MM.1S (cell line): ENCODE measurements at regions not wholly inside any gene's neighbourhood (a gene's known extent, or its start where the extent isn't known, plus 50 kb on each side); places are given as distances from the start of the nearest gene placed in this dataset.

Experiments used
- DNase-seq: peaks from one replicate; pipeline ENCODE4 v3.0.0-alpha.2; 2015
- H2AFZ ChIP-seq: fragments of 300-600 bp; sonication (generic); 2 replicates; pipeline ENCODE4 v1.6.0; 2016; ENCODE audit warnings: antibody characterized with exemption, low read length
- H3F3A ChIP-seq: fragments of 300-600 bp; sonication (generic); 2 replicates; pipeline ENCODE4 v1.6.1; 2016; ENCODE audit warnings: mild to moderate bottlenecking, antibody characterized with exemption, low read length, moderate library complexity, mixed read lengths; ENCODE audit not compliant: insufficient read depth
- H3K27ac ChIP-seq: fragments of 300-600 bp; sonication (generic); 2 replicates; pipeline ENCODE4 v1.5.1; 2016; ENCODE audit warnings: mild to moderate bottlenecking, low read length
- H3K27me3 ChIP-seq: fragments of 300-600 bp; sonication (generic); replicated peaks from 2 replicates; pipeline ENCODE4 v1.6.0; 2016; ENCODE audit warnings: low read length; ENCODE audit not compliant: insufficient read depth
- H3K36me3 ChIP-seq: fragments of 300-600 bp; sonication (generic); replicated peaks from 2 replicates; pipeline ENCODE4 v1.6.1; 2016; ENCODE audit warnings: mild to moderate bottlenecking, low read length, mixed read lengths; ENCODE audit not compliant: insufficient read depth
- H3K4me1 ChIP-seq: fragments of 300-600 bp; sonication (generic); 2 replicates; pipeline ENCODE4 v1.6.1; 2016; ENCODE audit warnings: low read length, mixed read lengths
- H3K4me2 ChIP-seq: fragments of 300-600 bp; sonication (generic); 2 replicates; pipeline ENCODE4 v1.6.0; 2016; ENCODE audit warnings: low read depth, low read length
- H3K4me3 ChIP-seq: fragments of 300-600 bp; sonication (generic); 2 replicates; pipeline ENCODE4 v1.5.1; 2016; ENCODE audit warnings: low read length, mixed read lengths
- H3K79me2 ChIP-seq: fragments of 300-600 bp; sonication (generic); 2 replicates; pipeline ENCODE4 v1.6.1; 2016; ENCODE audit warnings: mixed run types, low read length, mixed read lengths
- H3K9ac ChIP-seq: fragments of 300-600 bp; sonication (generic); 2 replicates; pipeline ENCODE4 v1.6.1; 2016; ENCODE audit warnings: low read length, mixed read lengths
- H3K9me2 ChIP-seq: fragments of 300-600 bp; sonication (generic); replicated peaks from 2 replicates; pipeline ENCODE4 v1.6.1; 2016; ENCODE audit warnings: mild to moderate bottlenecking, low read length, mixed read lengths; ENCODE audit not compliant: insufficient read depth
- H3K9me3 ChIP-seq: fragments of 300-600 bp; sonication (generic); replicated peaks from 2 replicates; pipeline ENCODE4 v1.6.1; 2016; ENCODE audit warnings: mild to moderate bottlenecking, low read length, mixed read lengths; ENCODE audit not compliant: insufficient read depth
- H4K20me1 ChIP-seq: fragments of 300-600 bp; sonication (generic); 2 replicates; pipeline ENCODE4 v1.6.1; 2016; ENCODE audit warnings: mild to moderate bottlenecking, low read length, moderate library complexity, mixed read lengths; ENCODE audit not compliant: insufficient read depth
- CTCF ChIP-seq: fragments of 300-600 bp; sonication (generic); IDR thresholded peaks from 2 replicates; pipeline ENCODE4 v1.5.1; 2016; ENCODE audit warnings: antibody characterized with exemption, low read length, mixed read lengths
- EZH2 ChIP-seq: fragments of 300-600 bp; sonication (generic); optimal IDR thresholded peaks from 2 replicates; pipeline ENCODE3; 2017; ENCODE audit warnings: low read depth, mild to moderate bottlenecking, antibody characterized with exemption, low read length, mixed read lengths
- EZH2phosphoT487 ChIP-seq: fragments of 300-600 bp; sonication (generic); IDR thresholded peaks from 2 replicates; pipeline ENCODE4 v1.6.1; 2018; ENCODE audit warnings: antibody characterized with exemption, low read length

- H3K79me2 ChIP-seq, result no peaks in the 10 kb centered on the region
- peaks cover 10% of the 10 kb centered on the region for H3K4me1 ChIP-seq
- no peaks in the 10 kb centered on the region for H3F3A ChIP-seq
- H2AFZ ChIP-seq, result no peak overlapping the region
- H3K4me3 ChIP-seq, result no peak overlapping the region
- no peaks in the 10 kb centered on the region for H4K20me1 ChIP-seq
- H3K9me3 ChIP-seq, result no peaks in the 10 kb centered on the region
- H3K27ac ChIP-seq, result no peak overlapping the region
- no peaks in the 10 kb centered on the region for H3K27me3 ChIP-seq
- no peak for DNase-seq
- no peak overlapping the region for H3K9ac ChIP-seq
- H3K9me2 ChIP-seq, result no peaks in the 10 kb centered on the region
- TF ChIP-seq EZH2 (no peak), EZH2phosphoT487 (no peak), CTCF (no peak)
- H3K4me2 ChIP-seq, result no peak overlapping the region
- H3K36me3 ChIP-seq, result no peaks in the 10 kb centered on the region
These were observed 58.3 kb downstream of the VCPKMT start for GRCh38 chr14:50058113-50058512.
